ENCODE measurements at regions not wholly inside any gene's neighbourhood (a gene's known extent, or its start where the extent isn't known, plus 50 kb on each side); places are given as distances from the start of the nearest gene placed in this dataset.

DNA sequence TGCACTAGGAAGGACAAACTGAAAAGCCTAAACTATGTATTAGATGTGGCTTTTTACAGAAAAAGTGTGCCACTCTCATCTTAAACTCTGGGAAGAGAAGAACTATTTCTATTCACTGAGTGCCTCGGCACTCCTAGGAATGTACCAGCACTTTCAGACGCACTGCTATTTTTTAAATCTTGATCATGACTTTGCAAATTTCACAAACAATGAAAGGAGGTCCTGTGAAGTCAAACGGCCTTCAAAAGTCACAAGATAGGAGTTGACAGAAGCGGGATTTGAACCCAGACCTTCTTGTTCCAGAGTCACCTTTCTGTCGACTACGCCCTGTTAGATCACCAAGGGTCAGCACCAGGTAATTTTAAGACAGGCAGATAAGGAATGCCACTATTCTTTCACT is 365.4 kb downstream of the VRK1 start:
- TF ChIP-seq REST (IDR thresholded peaks at IDR 0.05; ENCODE audit: low read depth) (no peak), TCF12 (IDR thresholded peaks at IDR 0.05; ENCODE audit: low read depth) (no peak), CEBPB (IDR thresholded peaks at IDR 0.05) (no peak), ZBTB7A (IDR thresholded peaks at IDR 0.05; ENCODE audit: low read depth) (no peak), EGR1 (IDR thresholded peaks at IDR 0.05) (no peak), TAF1 (IDR thresholded peaks at IDR 0.05; ENCODE audit: low read depth) (no peak), RAD21 (IDR thresholded peaks at IDR 0.05; ENCODE audit: low read depth) (no peak), YY1 (IDR thresholded peaks at IDR 0.05; ENCODE audit: low read depth) (no peak), FOXM1 (IDR thresholded peaks at IDR 0.05; ENCODE audit: borderline replicate concordance, low read depth) (no peak), TEAD4 (IDR thresholded peaks at IDR 0.05) (no peak), EP300 (IDR thresholded peaks at IDR 0.05; ENCODE audit: borderline replicate concordance) (no peak), NFIC (IDR thresholded peaks at IDR 0.05) (no peak), MAX (IDR thresholded peaks at IDR 0.05) (no peak), CREB1 (IDR thresholded peaks at IDR 0.05; ENCODE audit: low read depth) (no peak)
- TF ChIP-seq, protein P1, sequence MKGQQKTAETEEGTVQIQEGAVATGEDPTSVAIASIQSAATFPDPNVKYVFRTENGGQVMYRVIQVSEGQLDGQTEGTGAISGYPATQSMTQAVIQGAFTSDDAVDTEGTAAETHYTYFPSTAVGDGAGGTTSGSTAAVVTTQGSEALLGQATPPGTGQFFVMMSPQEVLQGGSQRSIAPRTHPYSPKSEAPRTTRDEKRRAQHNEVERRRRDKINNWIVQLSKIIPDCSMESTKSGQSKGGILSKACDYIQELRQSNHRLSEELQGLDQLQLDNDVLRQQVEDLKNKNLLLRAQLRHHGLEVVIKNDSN (IDR thresholded peaks at IDR 0.05): no peak

- TF ChIP-seq FOXM1 (IDR thresholded peaks at IDR 0.05; ENCODE audit: borderline replicate concordance, low read depth) (no peak), TEAD4 (IDR thresholded peaks at IDR 0.05) (no peak), CEBPB (IDR thresholded peaks at IDR 0.05) (no peak), RAD21 (IDR thresholded peaks at IDR 0.05; ENCODE audit: low read depth) (no peak), EP300 (IDR thresholded peaks at IDR 0.05; ENCODE audit: borderline replicate concordance) (no peak), MAX (IDR thresholded peaks at IDR 0.05) (no peak), ZBTB7A (IDR thresholded peaks at IDR 0.05; ENCODE audit: low read depth) (no peak), EGR1 (IDR thresholded peaks at IDR 0.05) (no peak), NFIC (IDR thresholded peaks at IDR 0.05) (no peak), CREB1 (IDR thresholded peaks at IDR 0.05; ENCODE audit: low read depth) (no peak), TCF12 (IDR thresholded peaks at IDR 0.05; ENCODE audit: low read depth) (no peak), TAF1 (IDR thresholded peaks at IDR 0.05; ENCODE audit: low read depth) (no peak)
Observed at GRCh38 chr14:97164021-97164420, 366.8 kb downstream of the VRK1 start.

DNA sequence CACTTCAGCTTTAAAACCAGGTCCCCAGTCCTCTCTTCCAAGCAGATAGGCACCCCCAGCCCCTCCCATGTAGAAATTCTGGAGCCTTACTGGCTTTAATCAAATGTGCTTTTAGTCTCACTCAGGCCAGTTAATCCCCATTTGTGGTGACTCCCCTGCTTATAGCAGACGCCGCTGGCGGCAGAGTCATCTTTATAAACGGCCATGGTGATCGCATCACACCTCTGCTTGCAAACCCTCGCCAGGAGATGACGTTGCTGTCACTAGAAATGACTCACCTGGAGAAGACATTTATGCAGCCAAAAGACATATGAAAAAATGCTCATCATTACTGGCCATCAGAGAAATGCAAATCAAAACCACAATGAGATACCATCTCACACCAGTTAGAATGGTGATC is 369.3 kb downstream of the VRK1 start:
- TF ChIP-seq YY1 (IDR thresholded peaks at IDR 0.05; ENCODE audit: low read depth) (no peak), EGR1 (IDR thresholded peaks at IDR 0.05) (no peak), TEAD4 (IDR thresholded peaks at IDR 0.05) (no peak), TAF1 (IDR thresholded peaks at IDR 0.05; ENCODE audit: low read depth) (no peak), CEBPB (IDR thresholded peaks at IDR 0.05) (no peak), REST (IDR thresholded peaks at IDR 0.05; ENCODE audit: low read depth) (no peak)
- TF ChIP-seq, protein P1 (IDR thresholded peaks at IDR 0.05): no peak

DNA sequence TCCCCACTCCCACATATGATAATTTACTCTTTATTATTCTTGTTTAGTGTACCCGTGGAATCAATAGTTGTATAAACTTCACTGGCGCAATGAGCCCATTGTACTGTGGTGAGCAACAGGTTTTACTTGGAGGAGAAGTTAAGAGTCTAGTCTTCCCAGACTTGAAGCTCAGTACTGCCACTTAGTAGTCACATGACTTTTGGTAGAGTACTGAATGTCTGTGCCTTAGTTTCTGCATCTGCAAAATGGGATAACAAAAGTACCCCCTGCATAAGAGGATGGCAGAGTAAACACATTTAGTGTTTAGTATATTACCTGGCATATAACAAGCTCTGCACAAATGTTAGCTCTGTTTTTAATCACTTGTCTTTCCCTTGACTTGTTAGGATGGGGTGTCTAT is 375.5 kb downstream of the VRK1 start:
- TF ChIP-seq, protein P1 (IDR thresholded peaks at IDR 0.05): no peak
- TF ChIP-seq TEAD4 (IDR thresholded peaks at IDR 0.05): no peak
- TF ChIP-seq RAD21 (IDR thresholded peaks at IDR 0.05; ENCODE audit: low read depth): no peak
- no peak for TF ChIP-seq FOXM1 (IDR thresholded peaks at IDR 0.05; ENCODE audit: borderline replicate concordance, low read depth)
- TF ChIP-seq TCF12 (IDR thresholded peaks at IDR 0.05; ENCODE audit: low read depth): no peak
- no peak for TF ChIP-seq EGR1 (IDR thresholded peaks at IDR 0.05)

DNA sequence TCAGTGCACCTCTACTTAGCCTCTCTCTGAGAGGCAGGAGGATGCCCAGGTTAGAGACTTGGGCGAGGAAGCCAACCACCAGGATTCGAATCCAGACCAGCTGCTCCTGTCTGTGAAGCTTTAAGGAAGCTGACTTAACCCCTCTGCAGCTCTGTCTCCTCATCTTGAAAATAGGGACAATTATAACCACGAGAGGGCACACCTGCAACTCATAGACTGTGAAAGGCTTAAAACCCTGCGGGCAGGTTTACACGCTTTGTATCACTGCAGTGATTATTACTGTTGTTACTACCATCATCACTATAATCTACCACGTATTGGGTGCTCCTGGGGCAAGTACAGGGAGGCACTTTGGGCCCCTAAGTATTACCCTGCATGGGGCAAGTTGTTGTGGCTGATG is 379.8 kb downstream of the VRK1 start:
- TF ChIP-seq RAD21 (IDR thresholded peaks at IDR 0.05; ENCODE audit: low read depth): peak; percentile 32
- no peak for TF ChIP-seq CEBPB (IDR thresholded peaks at IDR 0.05)

- no peak for TF ChIP-seq REST (IDR thresholded peaks at IDR 0.05; ENCODE audit: low read depth)
- no peak for TF ChIP-seq MAX (IDR thresholded peaks at IDR 0.05)
- no peak for TF ChIP-seq TEAD4 (IDR thresholded peaks at IDR 0.05)
- no peak for TF ChIP-seq TAF1 (IDR thresholded peaks at IDR 0.05; ENCODE audit: low read depth)
- TF ChIP-seq RAD21 (IDR thresholded peaks at IDR 0.05; ENCODE audit: low read depth): no peak
- no peak for TF ChIP-seq NFIC (IDR thresholded peaks at IDR 0.05)
- TF ChIP-seq FOXM1 (IDR thresholded peaks at IDR 0.05; ENCODE audit: borderline replicate concordance, low read depth): no peak
- TF ChIP-seq ZBTB7A (IDR thresholded peaks at IDR 0.05; ENCODE audit: low read depth): no peak
- TF ChIP-seq, protein P1 (IDR thresholded peaks at IDR 0.05): no peak
- no peak for TF ChIP-seq YY1 (IDR thresholded peaks at IDR 0.05; ENCODE audit: low read depth)
- no peak for TF ChIP-seq CEBPB (IDR thresholded peaks at IDR 0.05)
- no peak for TF ChIP-seq EGR1 (IDR thresholded peaks at IDR 0.05)
- no peak for TF ChIP-seq TCF12 (IDR thresholded peaks at IDR 0.05; ENCODE audit: low read depth)
- no peak for TF ChIP-seq EP300 (IDR thresholded peaks at IDR 0.05; ENCODE audit: borderline replicate concordance)
Observed at GRCh38 chr14:97177635-97178034, 380.5 kb downstream of the VRK1 start.
